ENCODE measurements at regions not wholly inside any gene's neighbourhood (a gene's known extent, or its start where the extent isn't known, plus 50 kb on each side); places are given as distances from the start of the nearest gene placed in this dataset.
"Not testable (repeated sequence)": the region's sequence is repeated elsewhere in the genome, so short reads cannot be mapped to it uniquely, and the experiment has no call there.

DNA sequence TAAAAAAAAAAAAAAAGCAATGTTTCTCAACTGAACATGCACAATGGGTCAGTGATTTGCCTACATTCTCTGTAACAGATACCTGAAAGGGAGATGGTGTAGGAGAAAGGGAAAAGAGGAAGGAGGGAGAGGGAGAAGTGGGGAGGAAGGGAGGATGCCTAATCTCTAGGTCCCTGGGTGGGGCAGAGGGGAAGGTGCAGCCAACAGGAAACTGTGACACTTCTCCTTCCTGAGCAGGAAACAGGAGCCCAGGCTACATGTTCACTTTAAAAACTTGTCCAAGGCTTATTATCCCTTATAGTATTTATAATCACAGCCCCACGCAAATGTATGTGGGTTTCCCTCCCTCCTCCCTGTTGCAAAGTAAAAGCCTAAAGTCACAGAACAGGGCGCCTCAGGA is 137.9 kb downstream of the MINAR1 start:
- Histone ChIP-seq H3K4me1 (no peaks in the 10 kb centered on the region), H3K4me3 (no peak overlapping the region), H3K36me3 (no peaks in the 10 kb centered on the region), H3K9me3 (peaks cover 0 to 13% of the 10 kb centered on the region in 2 donors), H3K27ac (no peak overlapping the region), H3K27me3 (no peaks in the 10 kb centered on the region)
- TF ChIP-seq, protein P1, sequence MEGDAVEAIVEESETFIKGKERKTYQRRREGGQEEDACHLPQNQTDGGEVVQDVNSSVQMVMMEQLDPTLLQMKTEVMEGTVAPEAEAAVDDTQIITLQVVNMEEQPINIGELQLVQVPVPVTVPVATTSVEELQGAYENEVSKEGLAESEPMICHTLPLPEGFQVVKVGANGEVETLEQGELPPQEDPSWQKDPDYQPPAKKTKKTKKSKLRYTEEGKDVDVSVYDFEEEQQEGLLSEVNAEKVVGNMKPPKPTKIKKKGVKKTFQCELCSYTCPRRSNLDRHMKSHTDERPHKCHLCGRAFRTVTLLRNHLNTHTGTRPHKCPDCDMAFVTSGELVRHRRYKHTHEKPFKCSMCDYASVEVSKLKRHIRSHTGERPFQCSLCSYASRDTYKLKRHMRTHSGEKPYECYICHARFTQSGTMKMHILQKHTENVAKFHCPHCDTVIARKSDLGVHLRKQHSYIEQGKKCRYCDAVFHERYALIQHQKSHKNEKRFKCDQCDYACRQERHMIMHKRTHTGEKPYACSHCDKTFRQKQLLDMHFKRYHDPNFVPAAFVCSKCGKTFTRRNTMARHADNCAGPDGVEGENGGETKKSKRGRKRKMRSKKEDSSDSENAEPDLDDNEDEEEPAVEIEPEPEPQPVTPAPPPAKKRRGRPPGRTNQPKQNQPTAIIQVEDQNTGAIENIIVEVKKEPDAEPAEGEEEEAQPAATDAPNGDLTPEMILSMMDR (IDR thresholded peaks at IDR 0.05), result no peak
- TF ChIP-seq POLR2AphosphoS5 (IDR thresholded peaks at IDR 0.05), result no peak
- TF ChIP-seq POLR2A (IDR thresholded peaks at IDR 0.05), result no peak
- intact Hi-C loops (cut with DNase I; ENCODE audit: low total_unique reads), result no loop called here
- no peak for DNase-seq (ENCODE audit: low spot score in 2 of 2)

DNA sequence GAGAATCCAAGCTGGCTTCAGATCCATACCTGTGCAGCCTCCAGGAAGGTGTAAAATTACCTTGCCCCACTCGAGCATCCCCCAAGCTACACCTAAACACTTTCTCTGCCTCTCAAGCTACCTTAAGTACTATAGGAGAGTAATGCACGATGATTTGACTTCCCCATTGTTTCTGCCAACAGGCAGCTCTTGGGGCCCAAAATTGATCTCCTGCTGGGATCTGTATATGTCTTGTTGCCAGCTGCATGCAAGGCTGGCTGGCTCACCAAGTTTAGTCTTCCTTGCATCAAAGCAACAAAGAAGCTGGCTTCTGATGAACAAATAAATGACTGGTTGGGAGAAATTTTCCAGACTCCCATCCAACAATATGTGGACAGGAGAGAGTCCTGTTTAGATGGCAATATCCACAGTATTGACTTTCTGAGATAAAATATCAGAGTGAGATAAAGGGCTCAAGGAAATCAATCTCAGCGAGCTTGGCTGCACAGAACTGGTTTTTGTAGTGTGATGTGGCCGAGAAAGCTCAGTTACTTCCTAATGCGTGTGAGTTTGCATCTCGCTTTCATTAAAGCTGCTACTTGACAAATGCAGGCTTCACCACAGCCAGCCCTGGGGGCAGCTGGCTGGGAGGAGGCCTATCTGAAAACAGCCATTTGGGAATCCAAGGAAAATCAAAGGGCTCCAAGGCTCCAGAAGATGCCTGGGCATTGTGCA is 140.7 kb downstream of the MINAR1 start:
- Histone ChIP-seq H3K27me3 (no peaks in the 10 kb centered on the region), H3K36me3 (no peaks in the 10 kb centered on the region), H3K4me1 (no peaks in the 10 kb centered on the region), H3K27ac (no peak overlapping the region), H3K4me3 (no peak overlapping the region), H3K9me3 (peaks cover 0 to 9% of the 10 kb centered on the region in 2 donors)
- DNase-seq (ENCODE audit: low spot score in 2 of 2), result no peak
- TF ChIP-seq, protein P1 (IDR thresholded peaks at IDR 0.05), result no peak
- TF ChIP-seq POLR2AphosphoS5 (IDR thresholded peaks at IDR 0.05) (no peak), POLR2A (IDR thresholded peaks at IDR 0.05) (no peak)
- intact Hi-C loops (cut with DNase I; ENCODE audit: low total_unique reads), result no loop called here

DNA sequence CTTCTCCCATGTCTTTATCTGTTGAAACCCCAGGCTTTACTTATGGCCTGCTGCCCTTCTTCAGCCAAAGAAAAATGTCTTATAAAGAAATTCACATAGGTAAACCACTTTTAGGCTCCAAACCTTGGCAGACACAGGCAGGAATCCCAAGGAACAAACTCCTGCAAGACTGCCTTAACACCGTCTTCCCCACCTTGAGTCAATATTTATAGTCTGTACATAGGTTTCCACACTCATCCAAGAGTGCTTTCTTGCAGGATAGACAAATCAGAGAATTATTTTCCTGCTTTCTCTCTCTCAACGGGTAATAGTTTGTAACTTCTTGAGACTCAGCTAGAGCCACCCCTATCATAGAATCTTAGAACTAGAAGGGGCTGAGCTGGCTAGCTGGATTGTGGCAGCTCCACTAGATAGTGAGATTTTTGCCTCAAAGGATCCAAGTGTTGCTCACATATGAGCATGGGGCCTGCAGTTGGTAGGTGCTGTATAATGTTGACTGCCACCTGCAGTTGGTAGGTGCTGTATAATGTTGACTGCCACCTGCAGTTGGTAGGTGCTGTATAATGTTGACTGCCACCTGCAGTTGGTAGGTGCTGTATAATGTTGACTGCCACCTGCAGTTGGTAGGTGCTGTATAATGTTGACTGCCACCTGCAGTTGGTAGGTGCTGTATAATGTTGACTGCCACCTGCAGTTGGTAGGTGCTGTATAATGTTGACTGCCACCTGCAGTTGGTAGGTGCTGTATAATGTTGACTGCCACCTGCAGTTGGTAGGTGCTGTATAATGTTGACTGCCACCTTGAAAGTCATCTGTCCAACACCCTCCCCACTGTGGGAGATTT is 142.5 kb downstream of the MINAR1 start:
- H3K4me3 ChIP-seq; H3K36me3 ChIP-seq; intact Hi-C loops (cut with DNase I; ENCODE audit: low total_unique reads); H3K27ac ChIP-seq; H3K9me3 ChIP-seq; DNase-seq (ENCODE audit: low spot score in 2 of 2); H3K4me1 ChIP-seq; H3K27me3 ChIP-seq: not testable (repeated sequence)

DNA sequence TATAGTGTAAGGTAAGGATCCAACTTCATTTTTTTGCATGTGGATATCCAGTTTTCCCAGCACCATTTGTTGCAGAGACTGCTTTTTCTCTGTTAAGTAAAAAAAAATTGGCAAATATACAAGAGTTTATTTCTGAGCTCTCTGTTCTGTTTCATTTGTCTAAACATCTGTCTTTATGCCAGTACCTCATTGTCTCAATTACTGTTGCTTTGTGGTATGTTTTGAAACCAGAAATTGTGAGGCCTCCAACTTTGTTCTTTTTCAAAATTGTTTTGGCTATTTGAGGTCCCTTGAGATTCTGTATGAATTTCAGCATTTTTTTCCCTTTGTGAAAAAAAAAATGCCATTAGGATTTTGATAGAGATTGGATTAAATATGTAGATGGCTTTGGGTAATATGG is 150.5 kb downstream of the MINAR1 start:
- intact Hi-C loops (cut with DNase I; ENCODE audit: low total_unique reads), result no loop called here
- no peak for DNase-seq (ENCODE audit: low spot score in 2 of 2)
- H3K36me3 ChIP-seq, result no peaks in the 10 kb centered on the region
- no peak overlapping the region for H3K27ac ChIP-seq
- no peaks in the 10 kb centered on the region for H3K9me3 ChIP-seq
- no peaks in the 10 kb centered on the region for H3K4me1 ChIP-seq
- H3K4me3 ChIP-seq, result no peak overlapping the region
- no peaks in the 10 kb centered on the region for H3K27me3 ChIP-seq
- TF ChIP-seq POLR2AphosphoS5 (IDR thresholded peaks at IDR 0.05) (no peak), POLR2A (IDR thresholded peaks at IDR 0.05) (no peak)
- TF ChIP-seq, protein P1 (IDR thresholded peaks at IDR 0.05), result no peak

DNA sequence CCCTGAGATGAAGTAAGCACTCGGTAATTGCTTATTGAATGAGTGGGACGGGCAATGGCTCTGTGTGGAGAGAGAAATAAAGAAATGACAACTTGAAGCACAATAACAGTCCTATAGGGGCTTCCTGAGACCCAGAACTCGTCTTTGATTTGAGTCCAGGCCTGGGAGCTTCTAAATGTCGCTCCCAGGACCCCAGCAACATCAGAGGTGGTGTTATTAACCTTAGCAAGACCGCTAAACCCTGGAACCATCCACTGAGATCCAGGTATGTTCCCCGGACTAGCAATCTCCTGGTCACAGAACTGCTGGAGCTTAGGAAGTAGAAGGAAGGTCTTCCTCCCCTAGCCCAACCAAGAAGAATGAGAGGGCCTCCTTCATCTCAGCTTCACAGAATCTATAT is 160.0 kb downstream of the MINAR1 start:
- H3K4me3 ChIP-seq, result no peak overlapping the region

More for the DNA sequence above, 160.0 kb downstream of the MINAR1 start:
- H3K4me1 ChIP-seq, result no peaks in the 10 kb centered on the region
- no peaks in the 10 kb centered on the region for H3K9me3 ChIP-seq
- no peak for TF ChIP-seq POLR2AphosphoS5 (IDR thresholded peaks at IDR 0.05)
- TF ChIP-seq, protein P1 (IDR thresholded peaks at IDR 0.05), result no peak
- TF ChIP-seq POLR2A (IDR thresholded peaks at IDR 0.05), result no peak
- H3K36me3 ChIP-seq, result no peaks in the 10 kb centered on the region
- H3K27me3 ChIP-seq, result no peaks in the 10 kb centered on the region
- intact Hi-C loops (cut with DNase I; ENCODE audit: low total_unique reads), result no loop called here
- no peak for DNase-seq (ENCODE audit: low spot score in 2 of 2)
- H3K27ac ChIP-seq, result no peak overlapping the region
